WTC11 (cell line): ENCODE measurements at regions not wholly inside any gene's neighbourhood (a gene's known extent, or its start where the extent isn't known, plus 50 kb on each side); places are given as distances from the start of the nearest gene placed in this dataset.

Experiments used
- ATAC-seq: fragments of 200-7000 bp; cut with Tn5 transposase; 2 replicates; pipeline ENCODE4 v1.10.0; 2021; ENCODE audit warnings: mild to moderate bottlenecking, moderate library complexity
- CTCF ChIA-PET: fragments of 300-600 bp; sonication (Branson Sonifier 250); formaldehyde crosslinking; loops from one replicate; lab custom pipeline; 2021; ENCODE audit warnings: antibody characterized with exemption; lab: Charles Lee
- POLR2A ChIA-PET: fragments of 350-600 bp; sonication (Branson Sonifier 250); formaldehyde crosslinking; loops from one replicate; lab custom pipeline; 2021; ENCODE audit warnings: antibody characterized with exemption; lab: Charles Lee
- DNase-seq: peaks from one replicate; pipeline ENCODE4 v3.0.0; 2021; ENCODE audit warnings: low spot score
- H3K27ac Mint-ChIP-seq: 2 replicates; pipeline ENCODE4 v1.8.0; 2021; ENCODE audit warnings: mixed read lengths
- H3K27me3 Mint-ChIP-seq: 2 replicates; pipeline ENCODE4 v1.8.0; 2021; ENCODE audit warnings: low read depth, mild to moderate bottlenecking, moderate library complexity, mixed read lengths
- H3K36me3 Mint-ChIP-seq: 2 replicates; pipeline ENCODE4 v1.8.0; 2021; ENCODE audit warnings: mixed read lengths
- H3K4me1 Mint-ChIP-seq: 2 replicates; pipeline ENCODE4 v1.8.0; 2022; ENCODE audit warnings: mixed read lengths
- H3K4me3 Mint-ChIP-seq: 2 replicates; pipeline ENCODE4 v1.8.0; 2021; ENCODE audit warnings: mild to moderate bottlenecking, moderate library complexity, mixed read lengths
- H3K9me3 Mint-ChIP-seq: 2 replicates; pipeline ENCODE4 v1.8.0; 2021; ENCODE audit warnings: mixed read lengths
- ETV6 ChIP-seq: sonication (generic); formaldehyde crosslinking; IDR thresholded peaks from 2 replicates; pipeline ENCODE4 v1.8.1; 2022; ENCODE audit warnings: mild to moderate bottlenecking, missing genetic modification reagents
- KAT7 ChIP-seq: sonication (generic); formaldehyde crosslinking; IDR thresholded peaks from 2 replicates; pipeline ENCODE4 v1.8.1; 2023; ENCODE audit warnings: missing genetic modification reagents, mild to moderate bottlenecking, borderline replicate concordance
- MLX ChIP-seq: sonication (generic); formaldehyde crosslinking; IDR thresholded peaks from 2 replicates; pipeline ENCODE4 v1.8.1; 2023; ENCODE audit warnings: mild to moderate bottlenecking, missing genetic modification reagents, moderate library complexity
- NFE2L1 ChIP-seq: sonication (generic); formaldehyde crosslinking; IDR thresholded peaks from 2 replicates; pipeline ENCODE4 v1.8.1; 2023; ENCODE audit warnings: missing genetic modification reagents
- NR3C1 ChIP-seq: sonication (generic); formaldehyde crosslinking; conservative IDR thresholded peaks from 2 replicates; pipeline ENCODE4 v1.8.1; 2023; ENCODE audit warnings: low read depth, mild to moderate bottlenecking, missing genetic modification reagents
- PRRX2 ChIP-seq: fragments of 250-450 bp; sonication (Bioruptor Pico); IDR thresholded peaks from 2 replicates; pipeline ENCODE4 v1.8.0; 2021; ENCODE audit warnings: mild to moderate bottlenecking
- SMAD4 ChIP-seq: sonication (generic); formaldehyde crosslinking; IDR thresholded peaks from 2 replicates; pipeline ENCODE4 v1.8.0; 2022; ENCODE audit warnings: mild to moderate bottlenecking, missing genetic modification reagents
- ZMAT4 ChIP-seq: fragments of 250-450 bp; sonication (Bioruptor Pico); IDR thresholded peaks from 2 replicates; pipeline ENCODE4 v1.9.0; 2021; ENCODE audit warnings: mild to moderate bottlenecking
- ZNF138 ChIP-seq: sonication (generic); formaldehyde crosslinking; conservative IDR thresholded peaks from 2 replicates; pipeline ENCODE4 v1.8.1; 2022; ENCODE audit warnings: mild to moderate bottlenecking, moderate library complexity, missing genetic modification reagents
- ZNF263 ChIP-seq: sonication (generic); formaldehyde crosslinking; IDR thresholded peaks from 2 replicates; pipeline ENCODE4 v1.8.1; 2022; ENCODE audit warnings: low read depth, mild to moderate bottlenecking, moderate library complexity, missing genetic modification reagents
- ZNF317 ChIP-seq: sonication (generic); formaldehyde crosslinking; IDR thresholded peaks from 2 replicates; pipeline ENCODE4 v1.8.1; 2023; ENCODE audit warnings: low read depth, mild to moderate bottlenecking, moderate library complexity, missing genetic modification reagents, borderline replicate concordance
- TF ChIP-seq, protein P1 (sequence below): fragments of 250-450 bp; sonication (Bioruptor Pico); IDR thresholded peaks from 2 replicates; pipeline ENCODE4 v1.9.0; 2021; ENCODE audit warnings: mild to moderate bottlenecking, borderline replicate concordance
- TF ChIP-seq, protein P2 (sequence below): sonication (generic); formaldehyde crosslinking; IDR thresholded peaks from 2 replicates; pipeline ENCODE4 v1.8.0; 2023; ENCODE audit warnings: mild to moderate bottlenecking, missing genetic modification reagents
- TF ChIP-seq, protein P3 (sequence below): fragments of 200-600 bp; IDR thresholded peaks from 2 replicates; pipeline ENCODE4 v1.8.0; 2022; ENCODE audit warnings: antibody characterized with exemption
- TF ChIP-seq, protein P4 (sequence below): fragments of 250-450 bp; sonication (Bioruptor Pico); IDR thresholded peaks from 2 replicates; pipeline ENCODE4 v1.9.0; 2021; ENCODE audit warnings: mild to moderate bottlenecking

- Mint-ChIP-seq H3K4me3 (no peak overlapping the region), H3K27ac (no peak overlapping the region), H3K4me1 (no peaks in the 10 kb centered on the region), H3K36me3 (no peaks in the 10 kb centered on the region), H3K9me3 (no peaks in the 10 kb centered on the region), H3K27me3 (no peaks in the 10 kb centered on the region)
- no peak for DNase-seq
- CTCF ChIA-PET = interaction anchor here (0.6 kb wide), 1 partner anchor 555 kb away, joined by 3 read pairs; no protein-coding TSS in a partner anchor
- no peak for ATAC-seq
- TF ChIP-seq MLX (CRISPR knock-in tag) (no peak), PRRX2 (CRISPR knock-in tag) (no peak), SMAD4 (CRISPR knock-in tag) (no peak)
- TF ChIP-seq, protein P1, sequence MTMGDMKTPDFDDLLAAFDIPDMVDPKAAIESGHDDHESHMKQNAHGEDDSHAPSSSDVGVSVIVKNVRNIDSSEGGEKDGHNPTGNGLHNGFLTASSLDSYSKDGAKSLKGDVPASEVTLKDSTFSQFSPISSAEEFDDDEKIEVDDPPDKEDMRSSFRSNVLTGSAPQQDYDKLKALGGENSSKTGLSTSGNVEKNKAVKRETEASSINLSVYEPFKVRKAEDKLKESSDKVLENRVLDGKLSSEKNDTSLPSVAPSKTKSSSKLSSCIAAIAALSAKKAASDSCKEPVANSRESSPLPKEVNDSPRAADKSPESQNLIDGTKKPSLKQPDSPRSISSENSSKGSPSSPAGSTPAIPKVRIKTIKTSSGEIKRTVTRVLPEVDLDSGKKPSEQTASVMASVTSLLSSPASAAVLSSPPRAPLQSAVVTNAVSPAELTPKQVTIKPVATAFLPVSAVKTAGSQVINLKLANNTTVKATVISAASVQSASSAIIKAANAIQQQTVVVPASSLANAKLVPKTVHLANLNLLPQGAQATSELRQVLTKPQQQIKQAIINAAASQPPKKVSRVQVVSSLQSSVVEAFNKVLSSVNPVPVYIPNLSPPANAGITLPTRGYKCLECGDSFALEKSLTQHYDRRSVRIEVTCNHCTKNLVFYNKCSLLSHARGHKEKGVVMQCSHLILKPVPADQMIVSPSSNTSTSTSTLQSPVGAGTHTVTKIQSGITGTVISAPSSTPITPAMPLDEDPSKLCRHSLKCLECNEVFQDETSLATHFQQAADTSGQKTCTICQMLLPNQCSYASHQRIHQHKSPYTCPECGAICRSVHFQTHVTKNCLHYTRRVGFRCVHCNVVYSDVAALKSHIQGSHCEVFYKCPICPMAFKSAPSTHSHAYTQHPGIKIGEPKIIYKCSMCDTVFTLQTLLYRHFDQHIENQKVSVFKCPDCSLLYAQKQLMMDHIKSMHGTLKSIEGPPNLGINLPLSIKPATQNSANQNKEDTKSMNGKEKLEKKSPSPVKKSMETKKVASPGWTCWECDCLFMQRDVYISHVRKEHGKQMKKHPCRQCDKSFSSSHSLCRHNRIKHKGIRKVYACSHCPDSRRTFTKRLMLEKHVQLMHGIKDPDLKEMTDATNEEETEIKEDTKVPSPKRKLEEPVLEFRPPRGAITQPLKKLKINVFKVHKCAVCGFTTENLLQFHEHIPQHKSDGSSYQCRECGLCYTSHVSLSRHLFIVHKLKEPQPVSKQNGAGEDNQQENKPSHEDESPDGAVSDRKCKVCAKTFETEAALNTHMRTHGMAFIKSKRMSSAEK (CRISPR knock-in tag) = no peak
- TF ChIP-seq, protein P2, sequence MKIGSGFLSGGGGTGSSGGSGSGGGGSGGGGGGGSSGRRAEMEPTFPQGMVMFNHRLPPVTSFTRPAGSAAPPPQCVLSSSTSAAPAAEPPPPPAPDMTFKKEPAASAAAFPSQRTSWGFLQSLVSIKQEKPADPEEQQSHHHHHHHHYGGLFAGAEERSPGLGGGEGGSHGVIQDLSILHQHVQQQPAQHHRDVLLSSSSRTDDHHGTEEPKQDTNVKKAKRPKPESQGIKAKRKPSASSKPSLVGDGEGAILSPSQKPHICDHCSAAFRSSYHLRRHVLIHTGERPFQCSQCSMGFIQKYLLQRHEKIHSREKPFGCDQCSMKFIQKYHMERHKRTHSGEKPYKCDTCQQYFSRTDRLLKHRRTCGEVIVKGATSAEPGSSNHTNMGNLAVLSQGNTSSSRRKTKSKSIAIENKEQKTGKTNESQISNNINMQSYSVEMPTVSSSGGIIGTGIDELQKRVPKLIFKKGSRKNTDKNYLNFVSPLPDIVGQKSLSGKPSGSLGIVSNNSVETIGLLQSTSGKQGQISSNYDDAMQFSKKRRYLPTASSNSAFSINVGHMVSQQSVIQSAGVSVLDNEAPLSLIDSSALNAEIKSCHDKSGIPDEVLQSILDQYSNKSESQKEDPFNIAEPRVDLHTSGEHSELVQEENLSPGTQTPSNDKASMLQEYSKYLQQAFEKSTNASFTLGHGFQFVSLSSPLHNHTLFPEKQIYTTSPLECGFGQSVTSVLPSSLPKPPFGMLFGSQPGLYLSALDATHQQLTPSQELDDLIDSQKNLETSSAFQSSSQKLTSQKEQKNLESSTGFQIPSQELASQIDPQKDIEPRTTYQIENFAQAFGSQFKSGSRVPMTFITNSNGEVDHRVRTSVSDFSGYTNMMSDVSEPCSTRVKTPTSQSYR (CRISPR knock-in tag) = no peak
- POLR2A ChIA-PET = no interaction called here
Measured at GRCh38 chr6:151738267-151738666, 69.2 kb upstream of the ESR1 start.

- ATAC-seq (no peak), DNase-seq (no peak)
- Mint-ChIP-seq H3K4me1 (no peaks in the 10 kb centered on the region), H3K9me3 (no peaks in the 10 kb centered on the region), H3K36me3 (no peaks in the 10 kb centered on the region), H3K27ac (no peak overlapping the region), H3K4me3 (no peak overlapping the region), H3K27me3 (no peaks in the 10 kb centered on the region)
- POLR2A ChIA-PET = no interaction called here
- TF ChIP-seq ZNF263 (CRISPR knock-in tag) (no peak), ZNF138 (CRISPR knock-in tag) (no peak), KAT7 (no peak), ZMAT4 (CRISPR knock-in tag) (no peak)
- TF ChIP-seq, protein P2 (CRISPR knock-in tag) = no peak
- CTCF ChIA-PET = interaction anchor here (0.9 to 1.4 kb wide), 2 partner anchors 26 to 507 kb away, joined by 3 read pairs; no protein-coding TSS in a partner anchor
Measured at GRCh38 chr6:151738960-151739359, 68.5 kb upstream of the ESR1 start.

GRCh38 chr6:151740820-151741219 is 66.7 kb upstream of the ESR1 start:
- DNase-seq = no peak
- Mint-ChIP-seq H3K4me1 (no peaks in the 10 kb centered on the region), H3K4me3 (no peak overlapping the region), H3K9me3 (peaks cover 2% of the 10 kb centered on the region), H3K27ac (no peak overlapping the region), H3K36me3 (no peaks in the 10 kb centered on the region), H3K27me3 (no peaks in the 10 kb centered on the region)
- ChIA-PET CTCF (interaction anchor here (0.7 to 0.9 kb wide), 3 partner anchors 24 to 328 kb away, joined by 3 to 4 read pairs (median 4); no protein-coding TSS in a partner anchor), POLR2A (no interaction called here)
- peak; percentile 50 for ATAC-seq
- TF ChIP-seq NR3C1 = no peak
- no peak for TF ChIP-seq ZMAT4 (CRISPR knock-in tag)
- TF ChIP-seq ETV6 (CRISPR knock-in tag) = no peak
- no peak for TF ChIP-seq ZNF317
- TF ChIP-seq, protein P3, sequence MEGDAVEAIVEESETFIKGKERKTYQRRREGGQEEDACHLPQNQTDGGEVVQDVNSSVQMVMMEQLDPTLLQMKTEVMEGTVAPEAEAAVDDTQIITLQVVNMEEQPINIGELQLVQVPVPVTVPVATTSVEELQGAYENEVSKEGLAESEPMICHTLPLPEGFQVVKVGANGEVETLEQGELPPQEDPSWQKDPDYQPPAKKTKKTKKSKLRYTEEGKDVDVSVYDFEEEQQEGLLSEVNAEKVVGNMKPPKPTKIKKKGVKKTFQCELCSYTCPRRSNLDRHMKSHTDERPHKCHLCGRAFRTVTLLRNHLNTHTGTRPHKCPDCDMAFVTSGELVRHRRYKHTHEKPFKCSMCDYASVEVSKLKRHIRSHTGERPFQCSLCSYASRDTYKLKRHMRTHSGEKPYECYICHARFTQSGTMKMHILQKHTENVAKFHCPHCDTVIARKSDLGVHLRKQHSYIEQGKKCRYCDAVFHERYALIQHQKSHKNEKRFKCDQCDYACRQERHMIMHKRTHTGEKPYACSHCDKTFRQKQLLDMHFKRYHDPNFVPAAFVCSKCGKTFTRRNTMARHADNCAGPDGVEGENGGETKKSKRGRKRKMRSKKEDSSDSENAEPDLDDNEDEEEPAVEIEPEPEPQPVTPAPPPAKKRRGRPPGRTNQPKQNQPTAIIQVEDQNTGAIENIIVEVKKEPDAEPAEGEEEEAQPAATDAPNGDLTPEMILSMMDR = no peak
- TF ChIP-seq, protein P4, sequence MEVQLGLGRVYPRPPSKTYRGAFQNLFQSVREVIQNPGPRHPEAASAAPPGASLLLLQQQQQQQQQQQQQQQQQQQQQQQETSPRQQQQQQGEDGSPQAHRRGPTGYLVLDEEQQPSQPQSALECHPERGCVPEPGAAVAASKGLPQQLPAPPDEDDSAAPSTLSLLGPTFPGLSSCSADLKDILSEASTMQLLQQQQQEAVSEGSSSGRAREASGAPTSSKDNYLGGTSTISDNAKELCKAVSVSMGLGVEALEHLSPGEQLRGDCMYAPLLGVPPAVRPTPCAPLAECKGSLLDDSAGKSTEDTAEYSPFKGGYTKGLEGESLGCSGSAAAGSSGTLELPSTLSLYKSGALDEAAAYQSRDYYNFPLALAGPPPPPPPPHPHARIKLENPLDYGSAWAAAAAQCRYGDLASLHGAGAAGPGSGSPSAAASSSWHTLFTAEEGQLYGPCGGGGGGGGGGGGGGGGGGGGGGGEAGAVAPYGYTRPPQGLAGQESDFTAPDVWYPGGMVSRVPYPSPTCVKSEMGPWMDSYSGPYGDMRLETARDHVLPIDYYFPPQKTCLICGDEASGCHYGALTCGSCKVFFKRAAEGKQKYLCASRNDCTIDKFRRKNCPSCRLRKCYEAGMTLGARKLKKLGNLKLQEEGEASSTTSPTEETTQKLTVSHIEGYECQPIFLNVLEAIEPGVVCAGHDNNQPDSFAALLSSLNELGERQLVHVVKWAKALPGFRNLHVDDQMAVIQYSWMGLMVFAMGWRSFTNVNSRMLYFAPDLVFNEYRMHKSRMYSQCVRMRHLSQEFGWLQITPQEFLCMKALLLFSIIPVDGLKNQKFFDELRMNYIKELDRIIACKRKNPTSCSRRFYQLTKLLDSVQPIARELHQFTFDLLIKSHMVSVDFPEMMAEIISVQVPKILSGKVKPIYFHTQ (CRISPR knock-in tag) = no peak
- TF ChIP-seq NFE2L1 (CRISPR knock-in tag) = no peak
